ENCODE measurements at regions not wholly inside any gene's neighbourhood (a gene's known extent, or its start where the extent isn't known, plus 50 kb on each side); places are given as distances from the start of the nearest gene placed in this dataset.

DNA sequence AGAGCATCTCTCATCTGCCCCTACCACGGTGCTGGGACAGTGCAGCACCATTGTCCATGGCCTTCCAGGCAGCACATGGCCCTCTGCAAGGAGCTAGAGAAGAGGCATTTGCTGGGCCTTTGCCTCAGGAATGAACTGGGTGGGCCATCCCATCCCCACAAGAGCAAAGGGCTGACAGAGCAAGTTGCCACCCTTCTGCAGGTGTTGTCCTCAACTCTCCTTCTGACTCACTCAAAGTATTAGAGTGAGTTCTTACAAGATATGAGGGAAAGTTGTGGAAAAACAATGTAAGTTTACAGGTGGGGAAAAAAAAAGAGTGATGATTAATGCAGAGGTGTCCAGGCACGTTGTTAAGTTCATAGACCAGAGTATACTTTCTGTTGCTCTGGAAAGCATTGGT is 261.2 kb downstream of the SKIDA1 start:
- no peak for DNase-seq (ENCODE audit: low spot score)

DNA sequence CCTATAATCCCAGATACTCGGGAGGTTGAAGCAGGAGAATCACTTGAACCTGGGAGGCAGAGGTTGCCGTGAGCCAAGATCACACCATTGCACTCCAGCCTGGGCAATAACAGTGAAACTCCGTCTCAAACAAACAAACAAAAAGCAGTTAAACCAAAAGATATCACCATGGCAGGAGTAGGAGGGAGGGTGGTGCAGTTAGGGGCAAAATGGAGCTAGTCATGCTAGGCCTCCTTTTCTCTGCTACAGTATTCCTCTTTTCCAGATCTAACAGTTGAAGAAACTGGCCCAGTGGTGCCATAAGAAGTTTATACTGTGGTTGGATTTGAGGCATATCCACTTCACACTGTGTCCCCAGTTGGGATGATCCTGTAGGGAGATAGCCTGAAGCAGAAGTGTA is 261.6 kb downstream of the SKIDA1 start:
- no peak for DNase-seq (ENCODE audit: low spot score)

DNA sequence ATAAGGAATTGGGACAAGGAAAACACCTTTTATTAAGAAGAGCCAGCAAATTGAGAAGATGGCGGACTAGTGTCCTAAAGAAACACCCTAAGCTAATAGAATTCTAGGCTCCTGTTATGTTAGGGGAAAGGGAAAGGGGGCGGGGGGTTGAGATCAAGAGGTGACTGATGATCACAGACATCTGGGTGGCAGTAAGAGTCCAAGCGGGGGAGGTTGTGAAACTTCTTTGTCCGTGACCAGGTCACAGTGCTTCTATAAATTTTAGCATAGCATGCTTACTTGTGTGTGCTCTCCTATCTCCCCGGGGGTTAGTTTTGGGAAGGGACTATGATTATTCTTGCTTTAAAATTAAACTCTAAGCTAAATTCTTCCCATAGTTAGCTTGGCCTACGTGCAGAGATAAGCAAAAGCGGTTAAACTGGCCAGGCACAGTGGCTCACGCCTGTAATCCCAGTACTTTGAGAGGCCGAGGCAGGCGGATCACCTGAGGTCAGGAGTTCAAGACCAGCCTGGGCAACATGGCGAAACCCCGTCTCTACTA is 262.1 kb downstream of the SKIDA1 start:
- no peak for DNase-seq (ENCODE audit: low spot score)

DNA sequence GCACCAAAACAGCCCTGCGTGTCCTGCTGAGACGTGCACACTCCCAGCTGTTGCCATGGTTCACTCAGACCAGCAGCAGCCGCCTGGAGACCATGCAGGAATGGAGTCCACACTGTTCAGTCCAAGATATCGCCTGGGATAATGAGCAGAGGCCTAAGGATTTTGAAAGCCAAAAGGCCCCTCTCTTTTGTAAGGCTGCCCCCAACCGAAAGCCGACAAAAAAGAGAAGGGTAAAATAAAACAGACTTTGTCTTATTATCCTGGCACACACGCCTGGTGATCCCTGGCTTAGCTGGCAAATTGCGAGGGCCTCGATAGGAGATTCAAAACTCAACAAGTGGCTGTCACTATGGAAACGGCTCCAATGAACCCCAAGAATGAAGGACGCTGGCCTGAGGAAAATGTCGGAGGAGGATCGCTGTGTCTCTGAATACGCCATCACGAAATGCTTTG is 263.6 kb downstream of the SKIDA1 start:
- DNase-seq (ENCODE audit: low spot score), result no peak

DNA sequence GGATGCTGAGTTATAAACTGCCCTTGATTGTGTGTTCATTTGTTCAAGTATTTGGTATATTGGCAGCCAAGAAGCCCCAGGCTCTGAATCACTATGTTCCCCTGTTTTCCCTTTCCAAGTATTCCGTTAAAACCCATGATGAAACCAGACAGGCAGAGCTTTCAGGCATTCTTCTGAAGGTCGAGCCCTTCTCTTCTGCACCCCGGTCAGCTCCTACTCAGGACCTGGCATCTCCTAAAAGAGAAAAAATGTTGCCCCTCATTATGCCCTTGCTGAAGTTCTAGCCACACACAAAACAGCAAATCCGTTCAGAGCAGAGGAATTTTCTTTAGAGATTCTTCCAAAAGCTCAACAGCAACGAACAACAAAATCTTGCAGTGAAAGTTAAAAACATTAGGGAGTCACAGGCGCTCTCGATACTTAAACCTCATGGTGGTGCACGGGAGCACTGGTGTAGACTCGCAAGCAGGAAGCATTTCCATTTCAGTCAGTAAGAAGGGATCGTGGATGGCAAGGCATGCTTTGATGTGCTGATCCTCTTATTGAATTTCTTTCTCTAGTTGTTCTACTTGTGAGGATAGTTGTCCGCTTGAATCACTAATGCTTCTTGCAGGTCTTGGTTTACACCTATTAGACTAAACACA is 264.9 kb downstream of the SKIDA1 start:
- DNase-seq (ENCODE audit: low spot score), result no peak

DNA sequence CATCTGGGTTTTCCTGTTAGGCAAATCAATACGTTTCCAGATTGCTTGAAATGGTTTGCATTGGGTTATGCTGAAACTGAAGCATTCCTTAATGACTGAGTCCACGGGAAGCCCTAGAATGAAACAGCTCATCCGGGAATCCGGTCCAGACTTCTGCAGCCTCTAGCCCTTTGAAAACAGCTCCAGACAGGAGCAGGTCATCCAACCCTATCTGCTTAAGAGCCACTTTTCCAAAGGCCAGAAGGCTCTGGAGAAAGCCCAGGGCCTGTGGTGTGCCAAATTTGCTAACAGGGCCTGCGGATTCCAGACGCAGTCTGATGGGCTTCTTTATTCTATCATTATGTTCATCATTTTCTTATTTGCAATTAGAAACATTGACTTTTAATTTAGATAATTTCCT is 265.4 kb downstream of the SKIDA1 start:
- no peak for DNase-seq (ENCODE audit: low spot score)

DNA sequence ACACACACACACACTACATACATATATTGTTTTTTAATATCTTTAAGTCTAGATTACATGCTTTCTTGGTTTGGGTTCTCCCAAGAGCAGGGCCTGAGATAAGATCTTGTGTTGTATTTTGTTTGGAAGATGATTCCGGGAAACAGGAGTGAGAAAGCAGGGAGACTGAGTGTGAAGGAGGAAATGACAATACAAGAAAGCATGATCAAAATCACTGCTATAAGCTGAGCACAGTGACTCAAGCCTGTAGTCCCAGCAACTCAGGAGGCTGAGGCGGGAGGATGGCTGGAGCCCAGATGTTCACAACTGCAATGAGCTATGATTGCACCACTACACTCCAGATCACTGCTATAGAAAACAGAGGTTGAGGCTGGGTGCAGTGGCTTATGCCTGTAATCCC is 267.6 kb downstream of the SKIDA1 start:
- DNase-seq (ENCODE audit: low spot score), result no peak

DNA sequence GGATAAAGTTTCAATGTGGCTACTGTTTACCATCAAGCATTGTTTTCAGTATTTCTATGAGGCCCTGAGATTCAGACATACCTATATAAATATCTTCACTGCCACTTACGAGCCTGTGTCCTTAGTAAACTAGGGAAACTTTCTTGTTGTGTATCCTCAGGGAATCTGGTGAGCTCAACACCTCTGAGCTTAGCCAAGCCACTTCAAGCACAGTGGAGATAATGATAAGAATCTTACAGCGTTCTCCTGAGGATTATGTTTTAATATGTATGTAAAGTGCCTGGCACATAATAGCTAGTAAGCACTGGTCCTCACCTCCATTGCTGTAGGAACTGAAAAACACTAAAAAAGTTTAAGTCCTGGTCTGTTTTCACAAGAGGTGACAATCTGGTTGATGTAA is 268.3 kb downstream of the SKIDA1 start:
- DNase-seq (ENCODE audit: low spot score), result no peak

DNA sequence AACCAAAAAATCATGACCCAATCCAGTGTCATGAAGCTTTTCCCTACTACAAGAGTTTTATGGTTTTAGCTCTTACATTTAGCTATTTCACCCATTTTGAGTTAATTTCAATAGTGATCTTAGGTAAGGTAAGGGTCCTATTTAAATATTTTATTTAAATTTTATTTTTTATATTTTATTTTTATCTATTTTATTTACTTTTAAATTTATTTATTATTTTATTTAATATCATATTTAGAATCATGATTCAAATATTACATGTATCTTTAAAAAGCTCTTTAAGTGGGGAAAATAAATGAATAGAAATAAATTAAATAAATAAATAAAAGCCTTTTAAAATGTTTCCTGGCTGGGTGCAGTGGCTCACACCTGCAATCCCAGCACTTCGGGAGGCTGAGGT is 276.0 kb downstream of the SKIDA1 start:
- DNase-seq (ENCODE audit: low spot score), result no peak

DNA sequence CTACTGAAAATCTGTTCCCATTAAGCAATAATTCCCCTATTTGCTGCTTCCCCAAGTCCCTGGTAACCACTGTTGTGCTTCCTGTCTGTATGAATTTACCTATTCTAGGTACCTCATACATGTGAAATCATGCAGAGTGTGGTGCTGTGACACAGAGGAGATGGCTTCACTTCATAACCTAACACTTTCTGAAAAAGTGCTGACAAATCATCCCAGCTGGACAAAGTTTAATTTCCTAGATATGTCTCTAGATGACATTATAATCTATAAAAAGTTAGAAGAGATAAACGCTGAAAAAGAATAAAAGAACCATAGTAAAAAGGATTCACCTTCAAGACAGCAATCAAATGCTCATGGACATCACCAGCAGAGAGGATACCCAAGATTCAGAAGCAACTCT is 277.9 kb downstream of the SKIDA1 start:
- no peak for DNase-seq (ENCODE audit: low spot score)

DNA sequence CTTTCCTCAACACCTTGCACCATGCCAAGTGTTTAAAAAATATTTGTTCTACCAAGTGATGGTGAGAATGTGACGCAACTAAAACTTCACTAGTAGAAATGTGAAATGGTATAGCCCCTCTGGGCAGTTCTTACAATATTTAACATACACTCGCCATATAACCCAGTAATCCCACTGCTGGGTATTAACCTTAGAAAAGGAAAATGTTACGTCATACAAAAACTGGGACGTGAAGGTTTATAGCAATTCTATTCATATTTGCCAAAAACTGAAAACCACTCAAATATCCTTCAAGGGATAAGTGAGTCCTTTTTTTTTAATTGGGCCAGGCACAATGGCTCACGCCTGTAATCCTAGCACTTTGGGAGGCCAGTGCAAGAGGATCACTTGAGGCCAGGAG is 279.3 kb downstream of the SKIDA1 start:
- no peak for DNase-seq (ENCODE audit: low spot score)

DNA sequence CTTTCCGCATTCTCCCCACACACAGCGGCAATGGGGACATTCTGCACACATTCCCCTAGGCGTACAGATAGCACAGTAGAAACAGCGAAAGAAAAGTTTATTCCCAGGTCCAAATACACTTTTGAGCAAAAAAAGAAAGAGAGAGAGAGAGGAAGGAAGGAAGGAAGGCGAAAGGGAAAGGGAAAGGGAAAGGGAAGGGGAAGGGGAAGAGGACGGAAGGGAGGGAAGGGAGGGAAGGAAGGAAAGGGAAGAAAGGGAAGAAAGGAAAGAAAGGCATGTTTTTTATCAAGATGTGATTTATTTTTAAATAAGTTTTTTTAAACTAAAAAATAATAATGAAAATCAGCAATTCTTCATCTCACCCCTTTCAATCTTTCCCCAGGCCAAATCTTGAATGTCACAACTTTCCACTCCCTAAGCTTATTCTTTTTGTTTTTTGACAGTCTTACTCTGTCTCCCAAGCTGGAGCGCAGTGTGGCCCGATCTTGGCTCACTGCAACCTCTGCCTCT is 281.7 kb downstream of the SKIDA1 start:
- no peak for DNase-seq (ENCODE audit: low spot score)

DNA sequence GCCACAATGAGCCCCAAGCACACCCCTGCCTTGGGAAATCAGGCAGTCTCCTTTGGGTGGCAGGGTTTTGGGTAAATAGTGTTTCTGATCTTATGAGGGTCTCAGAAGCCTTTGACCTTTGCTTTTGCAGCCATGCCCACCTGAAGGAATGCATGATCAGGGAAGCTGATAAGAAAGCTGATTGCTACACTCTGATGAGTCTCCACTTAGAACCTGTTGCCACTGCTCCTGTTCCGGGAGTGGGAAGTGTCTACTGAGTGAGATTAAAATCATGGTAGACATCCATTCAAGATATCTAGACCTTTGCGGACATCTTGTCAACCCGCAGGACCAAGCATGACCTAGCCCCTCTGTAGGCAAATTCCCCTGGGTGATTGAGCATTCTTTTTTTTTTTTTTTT is 282.6 kb downstream of the SKIDA1 start:
- DNase-seq (ENCODE audit: low spot score), result no peak

DNA sequence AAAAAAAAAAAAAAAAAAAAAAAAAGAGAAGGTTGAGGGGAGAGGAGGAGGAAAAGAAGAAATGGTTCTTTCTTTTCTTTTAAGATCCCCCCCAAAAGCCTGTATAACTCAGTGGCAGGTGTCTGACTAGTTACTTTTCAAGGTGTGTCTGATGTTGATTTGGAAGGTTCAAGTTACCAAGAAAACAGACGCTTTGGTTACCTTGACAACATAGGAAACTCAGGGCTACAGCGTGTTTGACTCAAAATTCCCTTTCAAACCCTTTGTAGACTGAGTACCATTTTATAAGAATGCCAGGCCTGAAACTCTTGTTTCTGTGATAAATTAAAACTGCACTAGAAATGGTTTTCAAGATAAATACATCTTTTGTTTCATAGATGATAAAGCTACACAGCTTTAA is 286.8 kb downstream of the SKIDA1 start:
- DNase-seq (ENCODE audit: low spot score), result no peak

DNA sequence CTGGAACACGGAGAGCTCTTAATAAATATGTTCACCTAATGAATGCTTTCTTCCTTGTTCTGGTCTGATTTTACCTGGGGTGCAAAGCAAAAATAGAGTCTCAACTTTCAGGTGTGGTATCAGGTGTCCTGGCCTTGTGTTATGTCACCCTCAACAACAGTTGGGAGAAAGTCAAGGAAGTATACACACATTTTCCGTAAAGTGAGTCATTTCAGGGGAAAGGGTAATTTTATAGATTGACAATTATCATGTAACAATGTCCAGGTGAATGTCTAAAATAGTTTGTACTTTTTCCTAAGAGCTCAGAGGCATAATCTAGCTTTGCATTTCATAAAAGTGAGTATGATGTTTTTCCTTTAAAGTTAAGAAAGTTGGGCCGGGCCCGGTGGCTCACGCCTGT is 287.4 kb downstream of the SKIDA1 start:
- DNase-seq (ENCODE audit: low spot score), result no peak

DNA sequence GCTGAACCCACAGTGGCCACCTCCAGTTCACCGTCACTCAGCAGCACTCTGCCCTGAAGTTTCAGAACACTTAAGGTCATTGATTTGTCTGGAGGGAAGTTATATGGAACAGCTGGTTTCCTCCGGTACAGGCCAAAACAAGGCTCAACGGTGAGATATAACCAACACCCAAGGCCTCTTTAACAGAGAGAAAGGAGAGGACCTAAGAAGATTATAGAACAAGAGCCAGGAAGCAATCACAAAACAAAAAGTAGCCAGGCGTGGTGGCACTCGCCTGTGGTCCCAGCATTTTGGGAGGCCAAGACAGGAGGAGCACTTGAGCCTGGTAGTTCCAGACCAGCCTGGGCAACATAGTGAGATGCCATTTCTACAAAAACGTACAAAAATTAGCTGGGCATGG is 290.7 kb downstream of the SKIDA1 start:
- DNase-seq (ENCODE audit: low spot score), result no peak

DNA sequence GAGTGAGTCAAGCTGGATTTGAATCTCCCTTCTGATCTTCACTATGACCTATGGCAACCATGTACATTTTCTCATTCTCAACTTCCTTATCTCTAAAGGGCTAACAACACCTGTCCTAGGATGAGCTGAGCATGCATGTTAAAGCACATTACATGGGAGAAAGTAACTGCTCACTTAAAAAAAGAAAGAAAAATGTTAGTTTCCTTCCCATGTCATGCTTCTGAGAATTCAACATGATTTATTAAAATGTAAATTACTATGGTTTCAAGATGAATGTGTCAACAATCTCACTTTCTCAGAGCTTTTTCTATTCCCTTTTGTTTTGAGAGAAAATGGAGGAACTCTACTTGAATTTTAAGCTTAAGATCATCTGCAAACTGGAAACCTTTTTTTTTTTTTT is 295.3 kb downstream of the SKIDA1 start:
- no peak for DNase-seq (ENCODE audit: low spot score)

DNA sequence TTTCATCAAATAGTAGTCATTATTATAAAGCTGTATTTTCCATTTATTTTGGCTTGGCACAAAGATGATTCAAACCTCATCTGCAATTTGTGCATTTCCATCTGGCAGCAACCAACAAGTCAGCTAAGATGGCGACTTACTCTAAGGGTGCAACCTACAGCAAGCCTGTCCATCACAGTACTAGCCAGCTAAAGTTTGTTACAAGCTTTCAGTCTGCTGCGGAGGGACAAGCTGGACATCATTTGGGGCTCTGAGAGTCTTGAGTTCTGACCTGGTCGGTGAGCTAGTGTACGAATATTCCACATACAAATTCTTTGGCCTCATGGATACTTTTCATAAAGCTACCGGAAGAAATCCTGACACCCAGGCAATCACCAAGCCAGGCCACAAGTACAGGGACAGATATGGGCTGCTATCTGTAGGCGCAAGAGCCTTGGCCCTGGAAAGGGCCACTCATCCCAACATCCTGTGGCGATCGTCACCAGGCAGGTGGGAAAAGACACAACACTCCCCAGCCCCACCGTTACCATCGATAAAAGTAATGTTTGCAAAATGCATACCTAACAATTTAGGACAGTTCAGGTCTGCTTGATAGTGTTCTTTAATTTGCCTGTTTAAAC is 307.6 kb downstream of the SKIDA1 start:
- DNase-seq (ENCODE audit: low spot score), result no peak

DNA sequence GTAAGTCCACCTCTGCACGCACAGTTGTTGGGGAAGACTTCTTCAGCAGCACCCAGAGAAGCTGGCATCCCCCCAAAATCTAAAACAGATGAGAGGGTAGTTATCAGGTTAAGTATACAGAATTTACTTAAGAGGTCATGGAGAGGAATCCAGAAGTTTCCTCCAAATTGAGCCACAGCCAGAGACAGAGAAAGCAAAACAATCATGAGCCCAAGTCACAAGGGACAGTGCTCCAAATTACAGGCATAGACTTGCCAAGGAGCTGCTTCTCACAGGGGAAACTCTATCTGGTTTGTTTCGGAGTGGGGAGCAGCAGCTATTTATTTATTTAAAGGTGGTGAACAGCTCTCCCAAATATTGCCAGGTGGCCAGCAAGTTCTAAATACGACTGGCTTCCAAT is 308.4 kb downstream of the SKIDA1 start:
- no peak for DNase-seq (ENCODE audit: low spot score)

DNA sequence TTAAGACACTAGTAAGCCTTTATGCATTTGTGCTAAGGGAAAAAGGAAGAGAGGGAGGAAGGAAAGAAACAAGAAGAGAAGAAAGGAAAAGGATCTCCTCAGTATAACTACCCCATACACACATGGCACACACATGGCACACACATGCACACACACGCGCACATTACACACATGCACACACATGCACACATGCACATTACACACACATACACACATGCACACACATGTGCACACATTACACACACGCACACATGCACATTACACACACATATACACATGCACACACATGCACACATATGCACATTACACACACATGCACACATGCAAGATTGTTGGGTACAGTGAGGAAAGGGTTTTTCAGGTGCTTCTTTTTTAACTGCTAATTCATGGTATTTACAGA is 311.2 kb downstream of the SKIDA1 start:
- no peak for DNase-seq (ENCODE audit: low spot score)

DNA sequence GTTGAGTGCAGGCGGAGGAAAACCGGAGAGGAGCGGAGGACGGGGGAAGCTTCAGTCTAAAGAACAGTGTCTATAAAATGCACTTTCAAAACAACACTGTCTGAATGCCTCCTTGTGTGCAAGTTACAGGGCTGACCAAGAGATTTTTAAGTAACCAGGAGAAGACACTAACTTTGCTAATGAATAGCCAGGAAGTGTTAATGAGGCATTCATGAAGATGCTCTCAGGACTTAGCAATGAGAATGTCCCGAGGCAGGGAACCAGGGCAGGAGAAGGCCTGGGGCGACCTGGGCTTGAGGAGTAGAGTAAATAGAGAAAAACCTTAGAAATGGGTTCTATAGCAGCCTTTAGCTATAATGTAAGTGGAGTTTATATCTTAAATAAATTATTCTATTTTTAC is 312.1 kb downstream of the SKIDA1 start:
- no peak for DNase-seq (ENCODE audit: low spot score)

DNA sequence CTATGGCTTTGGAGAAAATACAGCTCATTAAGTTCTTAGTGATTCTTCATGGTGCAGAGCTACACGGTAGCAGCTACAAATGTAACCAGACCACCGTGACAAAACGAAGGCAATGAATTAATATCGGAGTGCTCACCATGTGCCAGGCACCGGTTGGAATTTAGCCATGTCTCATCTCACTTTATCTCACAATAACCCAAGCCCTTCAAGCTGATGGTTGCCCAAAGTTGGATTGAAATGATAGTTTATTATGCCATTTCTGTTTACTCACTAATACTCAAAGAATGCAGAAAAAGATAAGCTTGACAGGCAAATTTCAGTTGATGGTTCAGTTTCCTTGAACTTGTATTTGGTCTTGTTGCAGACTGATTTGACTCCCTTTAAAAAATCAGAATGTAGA is 312.6 kb downstream of the SKIDA1 start:
- no peak for DNase-seq (ENCODE audit: low spot score)

DNA sequence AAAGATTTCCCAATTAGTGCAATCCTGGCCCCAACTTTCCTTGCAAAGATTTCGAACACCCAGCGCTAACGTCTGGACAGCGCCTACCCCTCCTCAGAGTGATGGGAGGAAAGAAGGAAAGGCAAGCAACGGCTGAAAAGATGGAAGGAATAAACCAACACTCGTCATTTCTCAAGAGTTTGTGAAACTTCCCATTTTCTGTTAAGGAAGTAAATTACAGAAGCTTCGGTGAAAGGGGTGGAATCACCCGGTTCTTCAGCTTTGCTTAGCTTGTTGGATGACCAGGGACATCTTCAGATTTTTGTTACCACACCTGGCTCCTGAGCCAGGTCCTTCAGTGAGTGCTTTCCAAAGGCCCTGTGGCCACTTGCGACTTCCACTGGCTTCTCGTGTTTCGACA is 313.1 kb downstream of the SKIDA1 start:
- DNase-seq (ENCODE audit: low spot score), result no peak

All from SK-N-DZ (cell line).